ENCODE measurements at regions not wholly inside any gene's neighbourhood (a gene's known extent, or its start where the extent isn't known, plus 50 kb on each side); places are given as distances from the start of the nearest gene placed in this dataset.

DNA sequence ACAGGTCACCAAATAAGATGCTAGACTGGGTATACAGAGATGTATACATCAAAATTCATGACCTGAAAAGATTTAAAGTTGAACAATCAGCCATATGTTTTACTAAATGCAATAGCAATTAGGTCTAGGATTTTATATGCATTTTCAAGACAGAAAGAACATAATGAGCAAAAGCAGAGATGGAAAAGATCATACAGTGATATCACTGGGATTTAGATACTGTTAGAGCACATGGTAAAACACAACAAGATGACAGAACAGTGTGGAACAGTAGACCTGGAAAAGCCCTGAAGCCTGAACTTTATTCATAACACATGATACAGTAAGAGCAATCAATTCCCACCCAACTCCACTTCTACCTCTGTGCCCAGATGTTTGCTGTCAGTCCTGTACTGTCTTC is 585.9 kb downstream of the PRR16 start:
- Histone ChIP-seq H3K4me3 (replicated peaks in 1 of 2; ENCODE audit: low read depth in 1 of 2, low read length in 2 of 2) (no peak overlapping the region), H4K20me1 (ENCODE audit: insufficient read depth) (no peaks in the 10 kb centered on the region), H3K27ac (ENCODE audit: low read depth, low read length) (no peak overlapping the region), H3K9me2 (ENCODE audit: insufficient read depth) (no peaks in the 10 kb centered on the region), H3K79me2 (ENCODE audit: insufficient read depth, low read length) (no peaks in the 10 kb centered on the region), H3K4me1 (ENCODE audit: control insufficient read depth in 1 of 2, insufficient read depth in 2 of 2, low read length in 2 of 2) (no peaks in the 10 kb centered on the region), H3K9me3 (ENCODE audit: control insufficient read depth in 1 of 2, insufficient read depth in 1 of 2, low read depth in 1 of 2, low read length in 2 of 2) (no peaks in the 10 kb centered on the region), H3K36me3 (ENCODE audit: control insufficient read depth in 1 of 2, insufficient read depth in 2 of 2, low read length in 2 of 2) (no peaks in the 10 kb centered on the region), H3K27me3 (ENCODE audit: insufficient read depth, low read length) (no peaks in the 10 kb centered on the region), H3K9ac (ENCODE audit: low read length) (no peak overlapping the region), H3K4me2 (ENCODE audit: low read length) (no peak overlapping the region), H2AFZ (ENCODE audit: low read depth, low read length, poor library complexity, severe bottlenecking) (no peak overlapping the region)
- RAD21 ChIA-PET (ENCODE audit: low non-redundant PET in 1 of 2, low total read pairs in 2 of 2, uncharacterized antibody in 2 of 2, unreplicated experiment in 2 of 2) = no interaction called here
- CTCF ChIA-PET = no interaction called here
- POLR2A ChIA-PET = no interaction called here
- DNase-seq (ENCODE audit: low read depth, low spot score) = no peak
- TF ChIP-seq, protein P1, sequence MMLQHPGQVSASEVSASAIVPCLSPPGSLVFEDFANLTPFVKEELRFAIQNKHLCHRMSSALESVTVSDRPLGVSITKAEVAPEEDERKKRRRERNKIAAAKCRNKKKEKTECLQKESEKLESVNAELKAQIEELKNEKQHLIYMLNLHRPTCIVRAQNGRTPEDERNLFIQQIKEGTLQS (IDR thresholded peaks at IDR 0.05) = no peak
- TF ChIP-seq CBX3 (IDR thresholded peaks at IDR 0.05; ENCODE audit: low read depth) = no peak
- TF ChIP-seq POLR2A (IDR thresholded peaks at IDR 0.05; ENCODE audit: borderline replicate concordance, extremely low read depth, insufficient read depth, insufficient read length) = no peak
- TF ChIP-seq ZNF274 (IDR thresholded peaks at IDR 0.05; ENCODE audit: low read depth, low read length) = no peak
- TF ChIP-seq YY1 (IDR thresholded peaks at IDR 0.05; ENCODE audit: extremely low read depth, insufficient replicate concordance, low read depth, low read length) = no peak
- TF ChIP-seq POLR2AphosphoS5 (IDR thresholded peaks at IDR 0.05; ENCODE audit: low read depth, low read length) = no peak
- TF ChIP-seq, protein P2, sequence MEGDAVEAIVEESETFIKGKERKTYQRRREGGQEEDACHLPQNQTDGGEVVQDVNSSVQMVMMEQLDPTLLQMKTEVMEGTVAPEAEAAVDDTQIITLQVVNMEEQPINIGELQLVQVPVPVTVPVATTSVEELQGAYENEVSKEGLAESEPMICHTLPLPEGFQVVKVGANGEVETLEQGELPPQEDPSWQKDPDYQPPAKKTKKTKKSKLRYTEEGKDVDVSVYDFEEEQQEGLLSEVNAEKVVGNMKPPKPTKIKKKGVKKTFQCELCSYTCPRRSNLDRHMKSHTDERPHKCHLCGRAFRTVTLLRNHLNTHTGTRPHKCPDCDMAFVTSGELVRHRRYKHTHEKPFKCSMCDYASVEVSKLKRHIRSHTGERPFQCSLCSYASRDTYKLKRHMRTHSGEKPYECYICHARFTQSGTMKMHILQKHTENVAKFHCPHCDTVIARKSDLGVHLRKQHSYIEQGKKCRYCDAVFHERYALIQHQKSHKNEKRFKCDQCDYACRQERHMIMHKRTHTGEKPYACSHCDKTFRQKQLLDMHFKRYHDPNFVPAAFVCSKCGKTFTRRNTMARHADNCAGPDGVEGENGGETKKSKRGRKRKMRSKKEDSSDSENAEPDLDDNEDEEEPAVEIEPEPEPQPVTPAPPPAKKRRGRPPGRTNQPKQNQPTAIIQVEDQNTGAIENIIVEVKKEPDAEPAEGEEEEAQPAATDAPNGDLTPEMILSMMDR (IDR thresholded peaks at IDR 0.05 in 2 of 3, conservative IDR thresholded peaks at IDR 0.05 in 1 of 3; ENCODE audit: borderline replicate concordance in 1 of 3, insufficient read depth in 1 of 3, low read depth in 2 of 3, low read length in 2 of 3) = no peak
- no peak for TF ChIP-seq ELF1 (IDR thresholded peaks at IDR 0.05; ENCODE audit: borderline replicate concordance, low read depth)
- TF ChIP-seq EGR1 (IDR thresholded peaks at IDR 0.05; ENCODE audit: low read depth) = no peak
- TF ChIP-seq SIN3A (IDR thresholded peaks at IDR 0.05; ENCODE audit: low read depth) = no peak
- no peak for TF ChIP-seq JUND (IDR thresholded peaks at IDR 0.05)
- no peak for TF ChIP-seq FOSL1 (IDR thresholded peaks at IDR 0.05; ENCODE audit: low read depth)
- no peak for TF ChIP-seq ZBTB33 (IDR thresholded peaks at IDR 0.05; ENCODE audit: extremely low read depth, insufficient replicate concordance, low read length)
- TF ChIP-seq SP1 (IDR thresholded peaks at IDR 0.05; ENCODE audit: low read depth) = no peak
- no peak for TF ChIP-seq MAX (IDR thresholded peaks at IDR 0.05)
- intact Hi-C loops (cut with micrococcal nuclease) = no loop called here
- BruUV-seq (replicated peaks) = no TSS peak
- no peak for ATAC-seq

Measured in HCT116 (cell line).